IMR-90 (cell line): ENCODE measurements at regions not wholly inside any gene's neighbourhood (a gene's known extent, or its start where the extent isn't known, plus 50 kb on each side); places are given as distances from the start of the nearest gene placed in this dataset.
"Not testable (repeated sequence)": the region's sequence is repeated elsewhere in the genome, so short reads cannot be mapped to it uniquely, and the experiment has no call there.

Source experiments
- ATAC-seq: fragments of 200-7000 bp; cut with Tn5 transposase; 2 replicates; pipeline ENCODE4 v1.9.1; 2020; ENCODE audit warnings: low read depth, mild to moderate bottlenecking, moderate library complexity
- BruUV-seq: library from RNA; stranded (reverse); fragments of 400-500 nt; replicated peaks from 2 replicates; lab custom pipeline; 2021; lab: Mats Ljungman, UMichigan
- CTCF ChIA-PET: fragments of 300-600 bp; formaldehyde crosslinking; extraction: SDS; loops from one replicate; lab custom pipeline; 2021; ENCODE audit warnings: antibody characterized with exemption; lab: Yijun Ruan, JAX
- POLR2A ChIA-PET: fragments of 300-600 bp; sonication (Branson Sonifier 250); formaldehyde crosslinking; loops from one replicate; lab custom pipeline; 2022; ENCODE audit warnings: antibody characterized with exemption; ENCODE audit not compliant: unreplicated experiment; lab: Charles Lee
- DNase-seq: peaks from one replicate; pipeline ENCODE4 v3.0.0; 2013
- H2AFZ ChIP-seq: replicated peaks from 2 replicates; pipeline ENCODE3; 2013; ENCODE audit warnings: low read length, mild to moderate bottlenecking; ENCODE audit not compliant: poor library complexity
- H2AK5ac ChIP-seq: 2 replicates; pipeline ENCODE4 v1.6.1; 2013; ENCODE audit warnings: low read depth, low read length, inconsistent platforms
- H2AK9ac ChIP-seq: replicated peaks from 2 replicates; pipeline ENCODE3; 2013; ENCODE audit warnings: mild to moderate bottlenecking, low read depth, low read length, moderate library complexity; ENCODE audit not compliant: poor library complexity
- H2BK120ac ChIP-seq: 2 replicates; pipeline ENCODE4 v1.6.1; 2013; ENCODE audit warnings: low read depth, low read length, inconsistent platforms
- H2BK15ac ChIP-seq: 3 replicates; pipeline ENCODE4 v1.6.1; 2013; ENCODE audit warnings: low read depth, low read length, inconsistent platforms
- H2BK20ac ChIP-seq: 2 replicates; pipeline ENCODE4 v1.6.1; 2013; ENCODE audit warnings: low read depth, mild to moderate bottlenecking, inconsistent platforms, low read length, moderate library complexity
- H2BK5ac ChIP-seq: 2 replicates; pipeline ENCODE4 v1.6.1; 2013; ENCODE audit warnings: mild to moderate bottlenecking, low read depth, low read length, inconsistent platforms; ENCODE audit not compliant: poor library complexity, severe bottlenecking
- H3K14ac ChIP-seq: replicated peaks from 2 replicates; pipeline ENCODE4 v1.6.1; 2013; ENCODE audit warnings: low read depth, low read length, inconsistent platforms
- H3K18ac ChIP-seq: 2 replicates; pipeline ENCODE4 v1.6.1; 2013; ENCODE audit warnings: low read depth, low read length, control low read depth
- H3K23ac ChIP-seq: 2 replicates; pipeline ENCODE4 v1.6.1; 2013; ENCODE audit warnings: low read depth, low read length, inconsistent platforms
- H3K27ac ChIP-seq: 2 replicates; pipeline ENCODE4 v1.5.1; 2013; ENCODE audit warnings: mild to moderate bottlenecking, control low read depth, low read length; ENCODE audit not compliant: insufficient read depth
- H3K27me3 ChIP-seq: 2 replicates; pipeline ENCODE4 v1.6.1; 2013; ENCODE audit warnings: low read length; ENCODE audit not compliant: control insufficient read depth, insufficient read depth
- H3K36me3 ChIP-seq: 2 replicates; pipeline ENCODE4 v1.6.1; 2013; ENCODE audit warnings: low read length, mixed read lengths; ENCODE audit not compliant: control insufficient read depth, insufficient read depth
- H3K4ac ChIP-seq: 2 replicates; pipeline ENCODE4 v1.6.1; 2013; ENCODE audit warnings: low read depth, low read length, inconsistent platforms
- H3K4me1 ChIP-seq: 2 replicates; pipeline ENCODE4 v1.6.1; 2013; ENCODE audit warnings: low read length, mixed read lengths; ENCODE audit not compliant: control insufficient read depth, insufficient read depth
- H3K4me2 ChIP-seq: 2 replicates; pipeline ENCODE4 v1.6.1; 2013; ENCODE audit warnings: low read depth, mild to moderate bottlenecking, control low read depth, low read length, moderate library complexity
- H3K4me3 ChIP-seq: 2 replicates; pipeline ENCODE4 v1.5.1; 2013; ENCODE audit warnings: low read depth, mild to moderate bottlenecking, control low read depth, low read length, moderate library complexity; ENCODE audit not compliant: insufficient read depth
- H3K56ac ChIP-seq: 2 replicates; pipeline ENCODE4 v1.6.1; 2013; ENCODE audit warnings: low read length, inconsistent platforms; ENCODE audit not compliant: insufficient read depth; ENCODE audit errors: extremely low read depth
- H3K79me1 ChIP-seq, 2 experiments: 2 replicates each; pipeline ENCODE4 v1.6.1; 2013; ENCODE audit warnings: low read length in 2 of 2, inconsistent platforms in 1 of 2, low read depth in 1 of 2
- H3K9ac ChIP-seq: 2 replicates; pipeline ENCODE4 v1.6.1; 2013; ENCODE audit warnings: low read depth, low read length, control low read depth
- H3K9me1 ChIP-seq: 2 replicates; pipeline ENCODE4 v1.6.1; 2013; ENCODE audit warnings: low read length, inconsistent platforms; ENCODE audit not compliant: insufficient read depth
- H3K9me3 ChIP-seq: 2 replicates; pipeline ENCODE4 v1.6.1; 2013; ENCODE audit warnings: low read length; ENCODE audit not compliant: control insufficient read depth, insufficient read depth
- H4K20me1 ChIP-seq: 2 replicates; pipeline ENCODE4 v1.6.1; 2013; ENCODE audit warnings: low read length, inconsistent platforms; ENCODE audit not compliant: insufficient read depth
- H4K5ac ChIP-seq: 2 replicates; pipeline ENCODE4 v1.6.1; 2013; ENCODE audit warnings: mild to moderate bottlenecking, low read depth, low read length, control low read depth
- H4K8ac ChIP-seq, 2 experiments: 2 replicates each; pipeline ENCODE4 v1.6.1; 2013; ENCODE audit warnings: low read depth in 2 of 2, low read length in 2 of 2, control low read depth in 1 of 2, inconsistent platforms in 1 of 2
- H4K91ac ChIP-seq: 2 replicates; pipeline ENCODE4 v1.6.1; 2013; ENCODE audit warnings: low read depth, low read length, inconsistent platforms; ENCODE audit not compliant: insufficient read depth
- WGBS, 2 experiments: methylation state at CpG; one replicate each; pipeline versions ENCODE4 v1.1.5 to v1.1.7; 2013; ENCODE audit warnings: missing lambda C conversion rate in 2 of 2; ENCODE audit not compliant: insufficient read length in 1 of 2; ENCODE audit errors: extremely low coverage in 2 of 2; 5-methylcytosine and 5-hydroxymethylcytosine counted together
- dilution Hi-C: fragments of 300-500 bp; cut with HindIII; formaldehyde crosslinking; loops from one replicate; pipeline ENCODE4 v1.14.3; 2018; ENCODE audit warnings: low sequenced_read_pairs; ENCODE audit not compliant: unreplicated experiment
- in situ Hi-C: fragments of 300-500 bp; cut with MboI; formaldehyde crosslinking; loops from 3 replicates; pipeline ENCODE4 v1.14.3; 2019; ENCODE audit warnings: low sequenced_read_pairs, inconsistent platforms, mixed read lengths
- intact Hi-C: fragments of 100-400 bp; cut with micrococcal nuclease; formaldehyde crosslinking; loops from 2 replicates; pipeline ENCODE4 v1.10.0; 2022

GRCh38 chr7:19953411-19953810 is 180.0 kb upstream of the TMEM196 start:
- H3K9me3 ChIP-seq, H3K56ac ChIP-seq, H4K8ac ChIP-seq, H3K4me3 ChIP-seq, H3K79me1 ChIP-seq, H4K5ac ChIP-seq, H2BK20ac ChIP-seq, H3K9me1 ChIP-seq, H4K20me1 ChIP-seq, POLR2A ChIA-PET, H3K27ac ChIP-seq, DNase-seq, H3K4me2 ChIP-seq, H3K36me3 ChIP-seq, ATAC-seq, H2BK5ac ChIP-seq, H2BK15ac ChIP-seq, H2AK5ac ChIP-seq, H3K23ac ChIP-seq, dilution Hi-C loops, H3K18ac ChIP-seq, H3K4me1 ChIP-seq, intact Hi-C loops, H4K91ac ChIP-seq, H3K27me3 ChIP-seq, H3K4ac ChIP-seq, H2AK9ac ChIP-seq, H3K9ac ChIP-seq, H2AFZ ChIP-seq, H2BK120ac ChIP-seq, BruUV-seq, H3K14ac ChIP-seq, in situ Hi-C loops: not testable (repeated sequence)
- 80% methylated on average over 2 of the region's 5 CpGs; no CpG with 5 or more reads in 1 of the 2 experiments for WGBS, 2 experiments
- CTCF ChIA-PET = interaction anchor here (0.6 kb wide), 1 partner anchor 456 kb away, joined by 3 read pairs; no protein-coding TSS in a partner anchor
